H1 (cell line): ENCODE measurements at regions not wholly inside any gene's neighbourhood (a gene's known extent, or its start where the extent isn't known, plus 50 kb on each side); places are given as distances from the start of the nearest gene placed in this dataset.

Experiments used
- CTCF ChIA-PET: fragments of 300-600 bp; sonication (Branson Sonifier 250); formaldehyde crosslinking; loops from one replicate; lab custom pipeline; 2021; ENCODE audit not compliant: partially characterized antibody; lab: Charles Lee
- POLR2A ChIA-PET: fragments of 300-600 bp; sonication (Branson Sonifier 250); formaldehyde crosslinking; loops from one replicate; lab custom pipeline; 2021; ENCODE audit warnings: inconsistent platforms; ENCODE audit not compliant: partially characterized antibody; lab: Charles Lee
- DNase-seq, 2 experiments: peaks; one replicate each; pipeline versions ENCODE4 v3.0.0 to v3.0.0-alpha.2; 2010 to 2022; ENCODE audit warnings: low spot score in 2 of 2, low read depth in 1 of 2, mixed read lengths in 1 of 2
- FAIRE-seq: peaks from 2 replicates; lab custom pipeline; 2011; peaks lifted over from hg19 to GRCh38; lab: Jason Lieb, UNC
- H2AFZ ChIP-seq: 2 replicates; pipeline ENCODE4 v1.8.1; 2012; ENCODE audit warnings: low read length, inconsistent platforms
- H2AK5ac ChIP-seq: 2 replicates; pipeline ENCODE4 v1.6.1; 2013; ENCODE audit warnings: low read depth, low read length
- H2BK120ac ChIP-seq: replicated peaks from 2 replicates; pipeline ENCODE3; 2013; ENCODE audit warnings: low read depth, low read length, inconsistent platforms
- H2BK12ac ChIP-seq: 2 replicates; pipeline ENCODE4 v1.6.1; 2013; ENCODE audit warnings: low read depth, low read length
- H2BK15ac ChIP-seq: 2 replicates; pipeline ENCODE4 v1.6.1; 2013; ENCODE audit warnings: low read length
- H2BK20ac ChIP-seq: 2 replicates; pipeline ENCODE4 v1.6.1; 2013; ENCODE audit warnings: low read length
- H2BK5ac ChIP-seq: 2 replicates; pipeline ENCODE4 v1.6.1; 2013; ENCODE audit warnings: low read depth, low read length
- H3K14ac ChIP-seq: 2 replicates; pipeline ENCODE4 v1.6.1; 2013; ENCODE audit warnings: inconsistent platforms; ENCODE audit not compliant: insufficient read length
- H3K18ac ChIP-seq: 2 replicates; pipeline ENCODE4 v1.6.1; 2013; ENCODE audit warnings: low read length; ENCODE audit errors: extremely low read depth
- H3K23ac ChIP-seq: 2 replicates; pipeline ENCODE4 v1.6.1; 2013; ENCODE audit warnings: inconsistent platforms; ENCODE audit not compliant: insufficient read length
- H3K23me2 ChIP-seq: 2 replicates; pipeline ENCODE4 v1.6.1; 2013; ENCODE audit warnings: low read depth, low read length
- H3K27ac ChIP-seq: 2 replicates; pipeline ENCODE4 v1.6.1; 2011; ENCODE audit warnings: low read depth, low read length, inconsistent platforms
- H3K27me3 ChIP-seq, 4 experiments: replicated peaks in 1 of 4; 1 replicate in 1 of 4; 2 replicates in 3 of 4; pipeline versions ENCODE4 v1.6.1 to v1.8.1; 2011 to 2013; ENCODE audit warnings: low read length in 3 of 4, mild to moderate bottlenecking in 3 of 4, inconsistent platforms in 2 of 4, mixed read lengths in 2 of 4, moderate library complexity in 1 of 4; ENCODE audit not compliant: control insufficient read depth in 3 of 4, insufficient read depth in 3 of 4; ENCODE audit errors: extremely low read depth in 1 of 4
- H3K36me3 ChIP-seq, 4 experiments: 2 replicates each; pipeline versions ENCODE4 v1.6.1 to v1.8.1; 2011 to 2013; ENCODE audit warnings: mild to moderate bottlenecking in 4 of 4, low read length in 3 of 4, moderate library complexity in 2 of 4, control low read depth in 1 of 4, inconsistent platforms in 1 of 4; ENCODE audit not compliant: insufficient read depth in 4 of 4, control insufficient read depth in 2 of 4
- H3K4ac ChIP-seq: replicated peaks from 2 replicates; pipeline ENCODE3; 2013; ENCODE audit warnings: low read length, low read depth, mixed read lengths, inconsistent platforms; ENCODE audit not compliant: insufficient read length
- H3K4me1 ChIP-seq, 4 experiments: replicated peaks in 1 of 4; 1 replicate in 1 of 4; 2 replicates in 3 of 4; pipeline versions ENCODE4 v1.6.1 to v1.8.1; 2011 to 2013; ENCODE audit warnings: low read length in 3 of 4, inconsistent platforms in 2 of 4, mixed read lengths in 1 of 4; ENCODE audit not compliant: insufficient read depth in 4 of 4, control insufficient read depth in 3 of 4
- H3K4me2 ChIP-seq, 2 experiments: 2 replicates each; pipeline versions ENCODE4 v1.6.1 to v1.8.1; 2011 to 2013; ENCODE audit warnings: low read depth in 2 of 2, low read length in 2 of 2, control low read depth in 1 of 2, inconsistent platforms in 1 of 2, mild to moderate bottlenecking in 1 of 2; ENCODE audit not compliant: insufficient read depth in 1 of 2
- H3K4me3 ChIP-seq, 4 experiments: fragments of 200-600, 300-600 bp in 1 of 4; sonication (generic), shearing (Covaris generic), sonication (Bioruptor Twin) in 1 of 4; 2 replicates each; pipeline versions ENCODE4 v1.5.1 to v1.8.1; 2011 to 2016; ENCODE audit warnings: low read length in 4 of 4, low read depth in 3 of 4, control low read depth in 2 of 4, inconsistent platforms in 2 of 4, mild to moderate bottlenecking in 2 of 4, mixed read lengths in 1 of 4, moderate library complexity in 1 of 4; ENCODE audit not compliant: insufficient read depth in 2 of 4; ENCODE audit errors: extremely low read depth in 1 of 4
- H3K56ac ChIP-seq: replicated peaks from 2 replicates; pipeline ENCODE3; 2013; ENCODE audit warnings: low read depth, mild to moderate bottlenecking, mixed read lengths, low read length, inconsistent platforms; ENCODE audit not compliant: insufficient read length
- H3K79me1 ChIP-seq: 2 replicates; pipeline ENCODE4 v1.6.1; 2013; ENCODE audit warnings: low read depth, low read length, control low read depth
- H3K79me2 ChIP-seq, 2 experiments: 2 replicates each; pipeline versions ENCODE4 v1.6.1 to v1.8.1; 2012 to 2013; ENCODE audit warnings: low read length in 2 of 2, mild to moderate bottlenecking in 2 of 2, inconsistent platforms in 1 of 2; ENCODE audit not compliant: insufficient read depth in 2 of 2, control insufficient read depth in 1 of 2
- H3K9ac ChIP-seq, 4 experiments: replicated peaks in 1 of 4; 1 replicate in 1 of 4; 2 replicates in 3 of 4; pipeline versions ENCODE4 v1.6.1 to v1.8.1; 2011 to 2013; ENCODE audit warnings: low read depth in 3 of 4, low read length in 3 of 4, control low read depth in 2 of 4, mild to moderate bottlenecking in 2 of 4, moderate library complexity in 2 of 4, inconsistent platforms in 1 of 4; ENCODE audit errors: extremely low read depth in 1 of 4
- H3K9me3 ChIP-seq, 2 experiments: 2 replicates each; pipeline versions ENCODE4 v1.6.1 to v1.8.1; 2012 to 2013; ENCODE audit warnings: mild to moderate bottlenecking in 2 of 2, moderate library complexity in 2 of 2, control low read depth in 1 of 2, inconsistent platforms in 1 of 2, low read depth in 1 of 2, low read length in 1 of 2, mixed read lengths in 1 of 2; ENCODE audit not compliant: insufficient read depth in 2 of 2
- H4K20me1 ChIP-seq, 2 experiments: replicated peaks in 1 of 2; 2 replicates each; pipeline versions ENCODE3 to v1.8.1; 2011 to 2013; ENCODE audit warnings: inconsistent platforms in 2 of 2, low read length in 2 of 2, mild to moderate bottlenecking in 1 of 2; ENCODE audit not compliant: insufficient read depth in 2 of 2, control insufficient read depth in 1 of 2
- H4K5ac ChIP-seq: 2 replicates; pipeline ENCODE4 v1.6.1; 2013; ENCODE audit warnings: low read length, low read depth, mixed read lengths, inconsistent platforms; ENCODE audit not compliant: insufficient read length
- H4K8ac ChIP-seq: 2 replicates; pipeline ENCODE4 v1.8.0; 2013; ENCODE audit warnings: mild to moderate bottlenecking, moderate library complexity, low read length, inconsistent platforms; ENCODE audit not compliant: insufficient read depth; ENCODE audit errors: extremely low read depth
- H4K91ac ChIP-seq: replicated peaks from 2 replicates; pipeline ENCODE3; 2013; ENCODE audit warnings: low read length, mixed read lengths, inconsistent platforms; ENCODE audit not compliant: insufficient read length
- KDM5A ChIP-seq: fragments of 200-600 bp; IDR thresholded peaks from 2 replicates; pipeline ENCODE4 v1.7.1; 2012; ENCODE audit warnings: mild to moderate bottlenecking, low read length, inconsistent platforms, mixed read lengths
- POU5F1 ChIP-seq: IDR thresholded peaks from 2 replicates; pipeline ENCODE4 v1.6.1; 2011; ENCODE audit warnings: low read depth, mild to moderate bottlenecking, low read length, moderate library complexity
- ZNF274 ChIP-seq: IDR thresholded peaks from 2 replicates; pipeline ENCODE4 v1.7.0; 2012; ENCODE audit warnings: low read length, borderline replicate concordance; ENCODE audit errors: extremely low read depth
- WGBS, 2 experiments: shearing (Covaris generic) in 1 of 2; methylation state at CpG; one replicate each; pipeline versions ENCODE4 v1.1.6 to v1.1.7; 2013 to 2015; ENCODE audit warnings: low lambda C conversion rate in 2 of 2, mixed read lengths in 2 of 2, inconsistent platforms in 1 of 2, low coverage in 1 of 2, missing lambda C conversion rate in 1 of 2; ENCODE audit not compliant: insufficient replicate concordance in 2 of 2, insufficient coverage in 1 of 2, insufficient read length in 1 of 2; ENCODE audit errors: extremely low coverage in 1 of 2, missing lambda C conversion rate in 1 of 2; 5-methylcytosine and 5-hydroxymethylcytosine counted together

GRCh38 chr18:11412811-11413210 is 196.6 kb upstream of the SLC35G4 start:
- no peak overlapping the region for H2BK20ac ChIP-seq
- WGBS, 2 experiments = 89% methylated on average over 5 of the region's 5 CpGs; no CpG with 5 or more reads in 1 of the 2 experiments
- H2BK12ac ChIP-seq = no peak overlapping the region
- H4K8ac ChIP-seq = no peak overlapping the region; the same call in 1 of the 2 replicates
- H3K4me2 ChIP-seq = no peak overlapping the region
- H3K9ac ChIP-seq = no peak overlapping the region
- no peak overlapping the region for H2AK5ac ChIP-seq
- no peak overlapping the region for H3K4ac ChIP-seq
- H3K36me3 ChIP-seq = no peaks in the 10 kb centered on the region
- H3K14ac ChIP-seq = no peak overlapping the region
- DNase-seq (no peak), FAIRE-seq (no peak)
- no peaks in the 10 kb centered on the region; a peak in 1 of 7 replicates for H3K4me1 ChIP-seq
- H3K23ac ChIP-seq = no peak overlapping the region
- no peaks in the 10 kb centered on the region for H3K23me2 ChIP-seq
- POLR2A ChIA-PET = no interaction called here
- no peaks in the 10 kb centered on the region; a peak in 1 of 7 replicates for H3K27me3 ChIP-seq
- H3K9me3 ChIP-seq = no peaks in the 10 kb centered on the region
- no peak overlapping the region for H3K27ac ChIP-seq
- CTCF ChIA-PET = interaction anchor here (0.6 to 1.4 kb wide), 3 partner anchors 13 to 103 kb away, joined by 3 to 5 read pairs (median 3); no protein-coding TSS in a partner anchor
- H3K18ac ChIP-seq = no peak overlapping the region
- no peaks in the 10 kb centered on the region for H3K79me1 ChIP-seq
- no peak overlapping the region for H3K56ac ChIP-seq
- H2AFZ ChIP-seq = no peak overlapping the region
- H3K79me2 ChIP-seq = no peaks in the 10 kb centered on the region
- no peaks in the 10 kb centered on the region for H4K20me1 ChIP-seq
- no peak overlapping the region for H3K4me3 ChIP-seq
- H2BK15ac ChIP-seq = no peak overlapping the region
- H4K91ac ChIP-seq = no peak overlapping the region
- H2BK120ac ChIP-seq = no peak overlapping the region
- H4K5ac ChIP-seq = no peak overlapping the region
- H2BK5ac ChIP-seq = no peak overlapping the region
- TF ChIP-seq POU5F1 = no peak
- no peak for TF ChIP-seq KDM5A
- no peak for TF ChIP-seq ZNF274
